GM12878 (cell line): ENCODE measurements at regions not wholly inside any gene's neighbourhood (a gene's known extent, or its start where the extent isn't known, plus 50 kb on each side); places are given as distances from the start of the nearest gene placed in this dataset.

Experiments
- ATAC-seq: fragments of 200-7000 bp; cut with Tn5 transposase; 3 replicates; pipeline ENCODE4 v1.9.1; 2020; ENCODE audit warnings: mild to moderate bottlenecking, moderate library complexity
- BruUV-seq: library from RNA; stranded (reverse); fragments of 400-500 nt; replicated peaks from 2 replicates; lab custom pipeline; 2021; lab: Mats Ljungman, UMichigan
- CTCF ChIA-PET: fragments of 300-600 bp; sonication (Branson Sonifier 250); formaldehyde crosslinking; extraction: SDS; loops from one replicate; lab custom pipeline; 2021; ENCODE audit warnings: inconsistent platforms; lab: Yijun Ruan, JAX
- POLR2A ChIA-PET: fragments of 350-600 bp; formaldehyde crosslinking; extraction: SDS; loops from one replicate; lab custom pipeline; 2021; ENCODE audit warnings: inconsistent platforms; lab: Charles Lee
- RAD21 ChIA-PET: fragments of 300-600 bp; sonication (Branson Sonifier 250); formaldehyde crosslinking; loops from one replicate; lab custom pipeline; 2023; ENCODE audit warnings: antibody characterized with exemption; ENCODE audit not compliant: unreplicated experiment; lab: Charles Lee
- SMC1A ChIA-PET: fragments of 300-600 bp; sonication (Branson Sonifier 250); formaldehyde crosslinking; loops from one replicate; lab custom pipeline; 2023; ENCODE audit not compliant: unreplicated experiment, uncharacterized antibody; lab: Charles Lee
- DNase-seq: peaks from one replicate; pipeline ENCODE4 v3.0.0-alpha.2; 2011; ENCODE audit warnings: low read depth, low spot score
- FAIRE-seq: peaks from 3 replicates; lab custom pipeline; 2011; peaks lifted over from hg19 to GRCh38; lab: Jason Lieb, UNC
- H2AFZ ChIP-seq: 2 replicates; pipeline ENCODE4 v1.6.0; 2011; ENCODE audit warnings: low read depth, low read length, control low read depth; ENCODE audit not compliant: control insufficient read depth
- H3K27ac ChIP-seq: 2 replicates; pipeline ENCODE4 v1.5.1; 2011; ENCODE audit warnings: control low read depth; ENCODE audit not compliant: control insufficient read depth, insufficient read depth
- H3K27me3 ChIP-seq, 2 experiments: replicated peaks in 1 of 2; 2 replicates each; pipeline versions ENCODE4 v1.6.0 to v1.6.1; 2011; ENCODE audit warnings: low read length in 1 of 2; ENCODE audit not compliant: control insufficient read depth in 2 of 2, insufficient read depth in 2 of 2
- H3K36me3 ChIP-seq, 2 experiments: 2 replicates each; pipeline ENCODE4 v1.5.1; 2011; ENCODE audit warnings: low read length in 1 of 2; ENCODE audit not compliant: control insufficient read depth in 2 of 2, insufficient read depth in 2 of 2
- H3K4me1 ChIP-seq: 2 replicates; pipeline ENCODE4 v1.6.1; 2011; ENCODE audit warnings: mild to moderate bottlenecking, low read length, moderate library complexity, mixed read lengths; ENCODE audit not compliant: control insufficient read depth, insufficient read depth
- H3K4me2 ChIP-seq: 2 replicates; pipeline ENCODE4 v1.6.0; 2011; ENCODE audit warnings: control low read depth; ENCODE audit not compliant: control insufficient read depth, insufficient read depth
- H3K4me3 ChIP-seq: fragments of 200-600 bp; sonication (generic); 2 replicates; pipeline ENCODE4 v1.5.1; 2016
- H3K79me2 ChIP-seq: 2 replicates; pipeline ENCODE4 v1.6.0; 2011; ENCODE audit warnings: low read length; ENCODE audit not compliant: control insufficient read depth, insufficient read depth
- H3K9ac ChIP-seq: 2 replicates; pipeline ENCODE4 v1.8.0; 2011; ENCODE audit warnings: low read length, control low read depth, mixed read lengths; ENCODE audit not compliant: control insufficient read depth, insufficient read depth
- H3K9me3 ChIP-seq: replicated peaks from 3 replicates; pipeline ENCODE4 v1.5.1; 2011; ENCODE audit warnings: mild to moderate bottlenecking, low read length; ENCODE audit not compliant: control insufficient read depth, insufficient read depth
- H4K20me1 ChIP-seq: 2 replicates; pipeline ENCODE4 v1.6.0; 2011; ENCODE audit not compliant: control insufficient read depth, insufficient read depth
- BCL3 ChIP-seq: IDR thresholded peaks from 2 replicates; pipeline ENCODE4 v1.6.1; 2011; ENCODE audit warnings: borderline replicate concordance, low read depth, mild to moderate bottlenecking, moderate library complexity, low read length; ENCODE audit not compliant: insufficient read depth, poor library complexity, severe bottlenecking
- CBX5 ChIP-seq: sonication (generic); IDR thresholded peaks from 2 replicates; pipeline ENCODE4 v1.6.1; 2016; ENCODE audit warnings: low read depth, moderate library complexity, mild to moderate bottlenecking, inconsistent platforms
- CHD1 ChIP-seq: IDR thresholded peaks from 2 replicates; pipeline ENCODE4 v1.6.1; 2012; ENCODE audit warnings: low read depth, low read length, improper control_type of control experiment
- EGR1 ChIP-seq, 2 experiments: IDR thresholded peaks; 1 replicate in 1 of 2; 2 replicates in 1 of 2; pipeline ENCODE4 v1.6.1; 2011 to 2012; ENCODE audit warnings: low read depth in 2 of 2, low read length in 2 of 2, borderline replicate concordance in 1 of 2, mild to moderate bottlenecking in 1 of 2, moderate library complexity in 1 of 2
- EP300 ChIP-seq, 2 experiments: fragments of 150-350 bp in 1 of 2; IDR thresholded peaks; 2 replicates each; pipeline ENCODE4 v1.6.1; 2011 to 2012; ENCODE audit warnings: low read depth in 2 of 2, low read length in 2 of 2, borderline replicate concordance in 1 of 2, improper control_type of control experiment in 1 of 2, inconsistent platforms in 1 of 2; ENCODE audit not compliant: control insufficient read depth in 1 of 2
- GATAD2B ChIP-seq: fragments of 450-650 bp; conservative IDR thresholded peaks from 2 replicates; pipeline ENCODE4 v1.6.1; 2017; ENCODE audit warnings: low read depth, mild to moderate bottlenecking, moderate library complexity
- MAX ChIP-seq: IDR thresholded peaks from 2 replicates; pipeline ENCODE4 v1.6.1; 2012; ENCODE audit warnings: low read depth, low read length, improper control_type of control experiment
- MTA2 ChIP-seq: fragments of 450-650 bp; IDR thresholded peaks from 2 replicates; pipeline ENCODE4 v1.6.1; 2016; ENCODE audit warnings: low read depth, mild to moderate bottlenecking, moderate library complexity
- NFXL1 ChIP-seq: fragments of 450-650 bp; IDR thresholded peaks from 2 replicates; pipeline ENCODE4 v1.6.1; 2017; ENCODE audit warnings: antibody characterized with exemption, mild to moderate bottlenecking, borderline replicate concordance
- NR2F1 ChIP-seq: fragments of 450-650 bp; conservative IDR thresholded peaks from 2 replicates; pipeline ENCODE4 v1.6.1; 2017; ENCODE audit warnings: mild to moderate bottlenecking
- PKNOX1 ChIP-seq: fragments of 450-650 bp; IDR thresholded peaks from 2 replicates; pipeline ENCODE4 v1.6.1; 2016; ENCODE audit warnings: mild to moderate bottlenecking
- POLR2A ChIP-seq: IDR thresholded peaks from 2 replicates; pipeline ENCODE4 v1.6.1; 2011; ENCODE audit warnings: low read depth, mild to moderate bottlenecking, low read length
- SREBF1 ChIP-seq: IDR thresholded peaks from 2 replicates; pipeline ENCODE4 v1.6.1; 2012; ENCODE audit warnings: mild to moderate bottlenecking, low read length
- SUZ12 ChIP-seq: fragments of 200-600 bp; sonication (generic); IDR thresholded peaks from one replicate; pipeline ENCODE4 v1.6.1; 2018; ENCODE audit warnings: antibody characterized with exemption, mild to moderate bottlenecking; ENCODE audit not compliant: unreplicated experiment
- TARDBP ChIP-seq: IDR thresholded peaks from 2 replicates; pipeline ENCODE4 v1.6.1; 2016; ENCODE audit warnings: borderline replicate concordance
- TCF3 ChIP-seq: IDR thresholded peaks from 2 replicates; pipeline ENCODE4 v1.6.1; 2012; ENCODE audit warnings: low read depth, mild to moderate bottlenecking, low read length, borderline replicate concordance; ENCODE audit not compliant: insufficient read depth
- USF1 ChIP-seq: IDR thresholded peaks from 2 replicates; pipeline ENCODE4 v1.6.1; 2011; ENCODE audit warnings: borderline replicate concordance, low read depth, mild to moderate bottlenecking, moderate library complexity, mixed read lengths, low read length; ENCODE audit not compliant: insufficient read depth; ENCODE audit errors: extremely low read length
- ZNF207 ChIP-seq: fragments of 450-650 bp; IDR thresholded peaks from 2 replicates; pipeline ENCODE4 v1.6.1; 2014; ENCODE audit warnings: antibody characterized with exemption, mild to moderate bottlenecking, borderline replicate concordance
- WGBS: methylation state at CpG from one replicate; pipeline ENCODE4 v1.1.6; 2016; ENCODE audit warnings: low lambda C conversion rate; ENCODE audit not compliant: insufficient replicate concordance, insufficient coverage; ENCODE audit errors: missing lambda C conversion rate; 5-methylcytosine and 5-hydroxymethylcytosine counted together
- in situ Hi-C: fragments of 300-500 bp; cut with MboI; formaldehyde crosslinking; loops from 9 replicates; pipeline ENCODE4 v1.14.3; 2018; ENCODE audit warnings: mixed read lengths
- intact Hi-C: fragments of 100-400 bp; cut with micrococcal nuclease; formaldehyde crosslinking; loops from one replicate; pipeline ENCODE4 v1.14.2; 2022; ENCODE audit not compliant: unreplicated experiment

GRCh38 chr20:40952136-40952535 lies 76.5 kb upstream of the TOP1 start:
- ATAC-seq (no peak), FAIRE-seq (no peak), DNase-seq (no peak)
- no peaks in the 10 kb centered on the region; the same call in 1 of the 2 replicates for H4K20me1 ChIP-seq
- CTCF ChIA-PET = interaction anchor here (0.9 to 1.7 kb wide), 3 partner anchors 11 to 220 kb away, joined by 3 to 4 read pairs (median 4); no protein-coding TSS in a partner anchor
- BruUV-seq = no TSS peak
- no peak overlapping the region for H3K9ac ChIP-seq
- in situ Hi-C loops (no loop called here), intact Hi-C loops (no loop called here)
- no peak overlapping the region for H2AFZ ChIP-seq
- H3K4me3 ChIP-seq = no peak overlapping the region
- no peaks in the 10 kb centered on the region; a peak in 1 of 4 replicates for H3K27me3 ChIP-seq
- SMC1A ChIA-PET = no interaction called here
- no peak overlapping the region for H3K4me2 ChIP-seq
- RAD21 ChIA-PET = no interaction called here
- no peaks in the 10 kb centered on the region for H3K79me2 ChIP-seq
- POLR2A ChIA-PET = interaction anchor here (1.1 kb wide), 1 partner anchor 118 kb away, joined by 4 read pairs; no protein-coding TSS in a partner anchor
- H3K36me3 ChIP-seq = no peaks in the 10 kb centered on the region
- H3K4me1 ChIP-seq = peaks cover 3% of the 10 kb centered on the region; the same call in 1 of the 2 replicates
- no peaks in the 10 kb centered on the region; the same call in 2 of the 3 replicates for H3K9me3 ChIP-seq
- TF ChIP-seq NR2F1 (no peak), POLR2A (no peak), SREBF1 (no peak), MTA2 (no peak), NFXL1 (no peak), BCL3 (no peak), TARDBP (no peak), USF1 (no peak), SUZ12 (no peak), CBX5 (no peak), CHD1 (no peak), MAX (no peak), EP300 (IDR thresholded peaks at IDR 0.05; ENCODE audit: borderline replicate concordance in 1 of 2, control insufficient read depth in 1 of 2, low read depth in 2 of 2, low read length in 2 of 2) (no peak), PKNOX1 (no peak), EGR1 (IDR thresholded peaks at IDR 0.05; ENCODE audit: borderline replicate concordance in 1 of 2, low read depth in 2 of 2, low read length in 2 of 2) (no peak), TCF3 (no peak), GATAD2B (no peak), ZNF207 (no peak)
- TF ChIP-seq, all 136 proteins: peak for 0
- H3K27ac ChIP-seq = no peak overlapping the region
- WGBS = 43% methylated on average over 9 of the region's 9 CpGs
